Upper lobe of left lung (tissue), 4 donors: ENCODE measurements at regions not wholly inside any gene's neighbourhood (a gene's known extent, or its start where the extent isn't known, plus 50 kb on each side); places are given as distances from the start of the nearest gene placed in this dataset.

Source experiments
- POLR2AphosphoS5 ChIP-seq, 2 donors: sonication (generic); formaldehyde crosslinking; IDR thresholded peaks; one replicate each; pipeline ENCODE4 v1.5.1; 2017; ENCODE audit warnings: antibody characterized with exemption in 2 of 2
- TF ChIP-seq, protein P1 (sequence below), 6 experiments: fragments of 450-650 bp in 4 of 6; fragments of 200-600 bp in 2 of 6; sonication (generic) in 2 of 6; IDR thresholded peaks; one replicate each; pipeline ENCODE4 v1.5.1; 2016 to 2019; ENCODE audit warnings: antibody characterized with exemption in 6 of 6

DNA sequence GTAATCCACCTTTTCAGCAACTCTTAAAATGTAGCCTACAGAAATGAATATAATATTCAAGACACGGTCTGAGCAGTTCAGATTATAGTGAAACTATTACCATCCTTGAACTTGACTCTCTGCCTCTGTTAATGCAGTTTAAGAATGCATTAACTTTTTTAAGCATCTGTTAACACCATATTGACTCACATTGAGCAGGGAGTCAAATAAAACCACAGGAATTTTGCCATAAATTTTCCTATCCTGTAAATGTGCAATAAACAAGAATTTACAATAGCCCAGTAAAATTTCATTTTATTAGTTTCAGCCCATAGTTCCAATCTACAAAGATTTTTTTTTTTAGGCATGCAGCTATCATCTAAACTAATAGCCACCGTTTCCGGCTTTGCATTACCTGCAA lies 239.2 kb upstream of the DEFB112 start:
- TF ChIP-seq, protein P1, sequence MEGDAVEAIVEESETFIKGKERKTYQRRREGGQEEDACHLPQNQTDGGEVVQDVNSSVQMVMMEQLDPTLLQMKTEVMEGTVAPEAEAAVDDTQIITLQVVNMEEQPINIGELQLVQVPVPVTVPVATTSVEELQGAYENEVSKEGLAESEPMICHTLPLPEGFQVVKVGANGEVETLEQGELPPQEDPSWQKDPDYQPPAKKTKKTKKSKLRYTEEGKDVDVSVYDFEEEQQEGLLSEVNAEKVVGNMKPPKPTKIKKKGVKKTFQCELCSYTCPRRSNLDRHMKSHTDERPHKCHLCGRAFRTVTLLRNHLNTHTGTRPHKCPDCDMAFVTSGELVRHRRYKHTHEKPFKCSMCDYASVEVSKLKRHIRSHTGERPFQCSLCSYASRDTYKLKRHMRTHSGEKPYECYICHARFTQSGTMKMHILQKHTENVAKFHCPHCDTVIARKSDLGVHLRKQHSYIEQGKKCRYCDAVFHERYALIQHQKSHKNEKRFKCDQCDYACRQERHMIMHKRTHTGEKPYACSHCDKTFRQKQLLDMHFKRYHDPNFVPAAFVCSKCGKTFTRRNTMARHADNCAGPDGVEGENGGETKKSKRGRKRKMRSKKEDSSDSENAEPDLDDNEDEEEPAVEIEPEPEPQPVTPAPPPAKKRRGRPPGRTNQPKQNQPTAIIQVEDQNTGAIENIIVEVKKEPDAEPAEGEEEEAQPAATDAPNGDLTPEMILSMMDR (IDR thresholded peaks at IDR 0.05) = no peak
- TF ChIP-seq POLR2AphosphoS5 (IDR thresholded peaks at IDR 0.05) = no peak
